ENCODE measurements at regions not wholly inside any gene's neighbourhood (a gene's known extent, or its start where the extent isn't known, plus 50 kb on each side); places are given as distances from the start of the nearest gene placed in this dataset.
"Not testable (repeated sequence)": the region's sequence is repeated elsewhere in the genome, so short reads cannot be mapped to it uniquely, and the experiment has no call there.

GRCh38 chr22:23500508-23501260 lies 79.4 kb downstream of the IGLL1 start:
- FAIRE-seq: no peak
- DNase-seq (ENCODE audit: low spot score): no peak

DNA sequence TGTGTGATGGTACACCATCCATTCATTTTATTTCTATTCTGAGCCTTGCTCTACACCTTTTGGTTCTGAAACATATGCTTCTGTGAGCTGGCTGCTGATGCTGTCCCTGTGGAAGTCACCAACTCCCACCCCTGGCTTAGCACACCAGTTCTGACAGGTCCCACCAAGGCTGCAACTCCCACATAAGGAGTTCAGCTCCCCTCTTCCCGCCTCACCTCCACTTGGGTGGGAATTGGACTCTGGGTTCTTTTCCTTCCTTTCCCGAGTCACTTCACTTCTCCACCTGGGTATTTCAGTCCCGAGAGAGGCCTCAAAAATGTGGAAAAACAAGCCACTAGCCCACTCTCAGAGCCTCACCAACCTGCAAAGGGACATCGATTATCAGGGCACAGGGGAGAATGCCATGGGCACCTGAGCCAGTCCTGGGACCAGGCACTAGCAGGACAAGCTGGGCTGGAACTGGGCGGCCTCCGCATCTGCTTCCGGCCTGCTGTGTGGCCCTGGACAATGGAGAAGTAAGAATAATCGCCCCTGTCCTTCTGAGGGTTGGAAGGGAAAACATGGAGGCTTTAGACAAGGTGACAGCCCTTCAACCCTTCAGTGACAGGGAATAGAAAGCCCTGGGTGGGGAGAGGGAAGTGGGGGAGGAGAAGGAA lies 80.1 kb downstream of the IGLL1 start:
- DNase-seq (ENCODE audit: low spot score) (no peak), FAIRE-seq (no peak)

- FAIRE-seq (peak; percentile 96), DNase-seq (ENCODE audit: low spot score) (peak; percentile 12)
Measured at GRCh38 chr22:23498811-23499798, 81.0 kb downstream of the IGLL1 start.

- DNase-seq (ENCODE audit: low spot score); FAIRE-seq: not testable (repeated sequence)
Measured at GRCh38 chr22:23497889-23498288, 82.2 kb downstream of the IGLL1 start.

GRCh38 chr22:23497016-23497885 lies 82.8 kb downstream of the IGLL1 start:
- DNase-seq (ENCODE audit: low spot score) (no peak), FAIRE-seq (peak; percentile 75)

- DNase-seq (ENCODE audit: low spot score) (no peak), FAIRE-seq (no peak)
Measured at GRCh38 chr22:23496445-23496833, 83.7 kb downstream of the IGLL1 start.

GRCh38 chr22:23495614-23496444 lies 84.3 kb downstream of the IGLL1 start:
- peak; percentile 30 for FAIRE-seq
- DNase-seq (ENCODE audit: low spot score): no peak

GRCh38 chr22:23494930-23495266 lies 85.2 kb downstream of the IGLL1 start:
- no peak for FAIRE-seq

GRCh38 chr22:23485490-23485889 lies 94.6 kb downstream of the IGLL1 start:
- no peak for DNase-seq (ENCODE audit: low spot score)
- FAIRE-seq: no peak

More at GRCh38 chr22:23494930-23495266, 85.2 kb downstream of the IGLL1 start:
- no peak for DNase-seq (ENCODE audit: low spot score)

GRCh38 chr22:23484651-23485050 lies 95.4 kb downstream of the IGLL1 start:
- DNase-seq (ENCODE audit: low spot score) (no peak), FAIRE-seq (no peak)

DNA sequence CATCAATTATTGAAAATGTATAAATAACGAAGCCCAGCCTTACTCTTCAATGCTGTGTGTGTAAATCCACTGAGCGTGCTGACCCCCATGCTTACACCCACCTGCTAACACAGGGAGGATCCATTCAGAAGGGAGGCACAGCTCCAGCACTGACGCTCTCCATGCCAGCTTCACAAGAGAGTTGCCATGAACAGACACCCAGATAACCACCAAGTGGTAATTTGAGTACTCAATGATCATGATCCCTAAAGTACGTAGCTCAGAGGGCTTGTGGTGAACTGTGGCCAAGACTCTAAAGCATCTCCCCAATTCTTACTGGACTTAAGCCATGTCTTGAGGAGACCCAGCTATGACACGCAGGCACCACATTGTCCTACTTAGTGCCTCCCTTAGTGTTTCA lies 98.7 kb downstream of the IGLL1 start:
- no peak for FAIRE-seq

GRCh38 chr22:23478175-23478574 lies 101.9 kb downstream of the IGLL1 start:
- FAIRE-seq: peak; percentile 9

More for the DNA sequence above, 98.7 kb downstream of the IGLL1 start:
- DNase-seq (ENCODE audit: low spot score): no peak

GRCh38 chr22:23474531-23474930 lies 105.6 kb downstream of the IGLL1 start:
- not testable (repeated sequence) for FAIRE-seq; DNase-seq (ENCODE audit: low spot score)

More at GRCh38 chr22:23478175-23478574, 101.9 kb downstream of the IGLL1 start:
- peak; percentile 61 for DNase-seq (ENCODE audit: low spot score)

DNA sequence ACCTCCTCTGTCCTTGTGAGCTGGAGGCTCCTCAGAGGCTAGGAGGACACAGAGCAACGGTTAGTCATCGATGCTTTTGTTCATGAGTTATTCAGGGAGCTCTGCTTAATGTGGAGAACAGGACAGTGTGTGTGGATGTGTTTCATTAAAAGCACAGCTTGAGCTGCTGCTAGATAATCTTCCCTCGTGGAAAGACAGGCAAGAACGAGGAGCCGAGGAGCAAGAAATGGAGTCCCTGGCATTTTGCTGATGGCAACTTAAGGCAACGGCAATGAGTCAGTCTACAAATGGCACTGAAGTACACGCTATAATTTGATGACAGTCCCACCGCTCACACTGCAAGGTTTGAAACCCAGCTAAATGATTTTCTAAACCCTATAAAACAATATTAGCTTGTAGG lies 106.2 kb downstream of the IGLL1 start:
- no peak for DNase-seq (ENCODE audit: low spot score)
- no peak for FAIRE-seq

- FAIRE-seq; DNase-seq (ENCODE audit: low spot score): not testable (repeated sequence)
Measured at GRCh38 chr22:23472376-23472775, 107.7 kb downstream of the IGLL1 start.

DNA sequence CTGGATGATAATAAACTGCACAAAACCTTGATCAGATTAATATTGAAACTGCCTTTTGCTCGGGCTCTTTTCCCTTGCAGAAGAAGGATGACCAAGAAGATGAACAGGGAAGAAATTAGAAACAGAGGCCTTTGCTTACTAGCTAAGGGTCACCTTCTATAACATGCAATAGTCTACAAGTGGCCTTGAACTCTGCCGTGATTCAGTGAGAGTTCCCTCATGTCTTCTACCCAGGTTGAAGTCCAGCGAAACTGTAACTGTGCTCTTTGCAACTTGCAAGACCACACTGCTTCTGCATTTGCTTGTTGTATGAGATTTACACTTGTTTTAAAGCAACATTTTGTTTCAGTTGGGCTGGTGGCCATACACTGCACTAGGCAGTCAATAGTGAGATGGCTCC lies 108.4 kb downstream of the IGLL1 start:
- FAIRE-seq (no peak), DNase-seq (ENCODE audit: low spot score) (no peak)

- DNase-seq (ENCODE audit: low spot score): no peak
- FAIRE-seq: peak; percentile 88
Measured at GRCh38 chr22:23470811-23471389, 109.2 kb downstream of the IGLL1 start.

DNA sequence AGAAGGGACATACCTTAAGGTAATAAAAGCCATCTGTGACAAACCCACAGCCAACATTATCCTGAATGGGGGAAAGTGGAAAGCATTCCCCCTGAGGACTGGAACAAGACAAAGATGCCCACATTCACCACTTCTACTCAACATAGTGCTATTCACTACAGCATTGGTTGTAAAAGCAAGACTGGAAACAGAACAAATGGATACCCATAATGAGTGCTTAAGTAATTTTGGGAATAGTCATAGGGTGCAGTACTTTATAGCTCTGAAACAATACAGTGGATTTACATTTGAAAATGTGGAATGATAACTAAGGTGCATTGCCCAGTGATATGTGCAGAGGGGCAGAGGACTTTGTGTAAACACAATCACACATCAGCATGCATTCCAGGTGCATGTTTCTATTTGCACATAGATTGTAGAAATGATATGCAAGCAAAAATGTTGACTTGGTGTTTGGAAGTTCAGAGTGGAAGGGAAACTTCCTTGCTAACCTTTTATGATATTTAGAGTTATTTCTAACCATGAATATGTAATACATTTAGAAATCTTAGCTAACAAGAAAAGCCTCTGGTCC lies 112.3 kb downstream of the IGLL1 start:
- FAIRE-seq: no peak
- DNase-seq (ENCODE audit: low spot score): no peak

DNA sequence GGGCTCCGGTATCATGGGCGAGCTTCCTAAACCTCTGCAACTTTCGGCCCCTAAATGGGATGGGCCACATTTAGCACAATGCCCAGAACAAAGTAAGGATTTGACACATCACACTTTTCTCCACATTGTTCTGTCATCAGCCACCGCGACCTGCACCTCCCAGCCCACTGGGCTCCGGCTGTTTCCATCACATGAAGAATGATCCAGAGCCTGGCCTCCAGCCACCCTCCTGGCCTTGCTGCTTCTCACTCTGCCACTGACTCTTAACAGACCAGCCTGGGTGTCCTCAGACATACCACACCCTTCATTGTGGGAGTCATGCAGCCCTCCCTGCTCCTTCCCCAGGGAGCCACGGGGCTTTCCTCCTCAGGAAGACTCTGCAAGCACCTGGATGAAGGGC lies 113.7 kb downstream of the IGLL1 start:
- FAIRE-seq: no peak
- DNase-seq (ENCODE audit: low spot score): no peak

Measured in urothelium cell line (cell line).